Keratinocyte (primary cell): ENCODE measurements at regions not wholly inside any gene's neighbourhood (a gene's known extent, or its start where the extent isn't known, plus 50 kb on each side); places are given as distances from the start of the nearest gene placed in this dataset.

ENCODE experiments used
- EZH2 ChIP-seq: IDR thresholded peaks from one replicate; pipeline ENCODE4 v1.6.1; 2012; ENCODE audit warnings: inconsistent platforms, mild to moderate bottlenecking, low read length, moderate library complexity
- TF ChIP-seq, protein P1 (sequence below), 3 experiments: IDR thresholded peaks in 1 of 3; conservative IDR thresholded peaks in 1 of 3; optimal IDR thresholded peaks in 1 of 3; 2 replicates in 2 of 3; 3 replicates in 1 of 3; pipeline versions ENCODE3 to v1.5.1; 2011; ENCODE audit warnings: low read length in 3 of 3, mild to moderate bottlenecking in 3 of 3, moderate library complexity in 2 of 3, control low read depth in 1 of 3, inconsistent platforms in 1 of 3; ENCODE audit not compliant: insufficient read depth in 2 of 3; ENCODE audit errors: extremely low read depth in 1 of 3

DNA sequence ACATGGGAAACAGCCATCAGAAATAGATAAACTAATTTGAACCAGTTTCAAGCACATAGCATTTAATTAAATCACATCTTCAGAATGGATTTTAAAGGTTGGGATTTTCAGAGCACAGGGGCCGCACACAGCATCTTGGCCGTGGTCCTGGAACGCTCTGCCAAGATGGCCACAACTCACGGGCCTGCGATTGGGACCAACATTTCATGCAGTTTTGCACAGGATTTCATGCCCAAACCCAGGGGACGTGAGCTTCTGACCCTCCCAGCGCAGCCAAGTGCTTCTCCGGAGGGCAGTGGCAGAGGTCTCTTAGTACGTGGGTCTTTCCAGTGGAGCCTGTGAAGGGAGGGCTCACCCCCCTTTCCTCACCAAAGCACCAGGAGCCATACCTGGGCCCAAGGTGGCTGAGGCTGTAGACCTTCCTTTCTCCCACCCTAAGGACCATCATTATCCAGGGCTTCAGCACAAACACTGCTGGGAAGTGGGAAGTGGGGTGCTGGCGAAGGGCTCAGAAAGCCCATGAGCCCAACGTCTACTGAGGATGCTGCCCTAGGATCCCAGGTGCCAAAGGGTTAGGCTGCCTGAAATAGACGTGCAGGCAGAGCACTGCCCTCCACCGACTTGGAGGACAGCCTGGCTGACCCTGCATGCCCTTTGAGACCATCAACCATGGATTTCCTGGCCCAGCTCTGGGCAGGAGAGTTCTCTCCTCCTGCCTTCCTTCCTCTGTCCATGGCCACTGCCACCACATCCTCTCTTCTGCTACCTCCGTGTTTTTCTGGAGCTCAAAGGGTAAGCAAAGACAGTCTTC, 611.2 kb upstream of the MGMT start:
- TF ChIP-seq, protein P1, sequence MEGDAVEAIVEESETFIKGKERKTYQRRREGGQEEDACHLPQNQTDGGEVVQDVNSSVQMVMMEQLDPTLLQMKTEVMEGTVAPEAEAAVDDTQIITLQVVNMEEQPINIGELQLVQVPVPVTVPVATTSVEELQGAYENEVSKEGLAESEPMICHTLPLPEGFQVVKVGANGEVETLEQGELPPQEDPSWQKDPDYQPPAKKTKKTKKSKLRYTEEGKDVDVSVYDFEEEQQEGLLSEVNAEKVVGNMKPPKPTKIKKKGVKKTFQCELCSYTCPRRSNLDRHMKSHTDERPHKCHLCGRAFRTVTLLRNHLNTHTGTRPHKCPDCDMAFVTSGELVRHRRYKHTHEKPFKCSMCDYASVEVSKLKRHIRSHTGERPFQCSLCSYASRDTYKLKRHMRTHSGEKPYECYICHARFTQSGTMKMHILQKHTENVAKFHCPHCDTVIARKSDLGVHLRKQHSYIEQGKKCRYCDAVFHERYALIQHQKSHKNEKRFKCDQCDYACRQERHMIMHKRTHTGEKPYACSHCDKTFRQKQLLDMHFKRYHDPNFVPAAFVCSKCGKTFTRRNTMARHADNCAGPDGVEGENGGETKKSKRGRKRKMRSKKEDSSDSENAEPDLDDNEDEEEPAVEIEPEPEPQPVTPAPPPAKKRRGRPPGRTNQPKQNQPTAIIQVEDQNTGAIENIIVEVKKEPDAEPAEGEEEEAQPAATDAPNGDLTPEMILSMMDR (optimal IDR thresholded peaks at IDR 0.05 in 1 of 3, IDR thresholded peaks at IDR 0.05 in 1 of 3, conservative IDR thresholded peaks at IDR 0.05 in 1 of 3; ENCODE audit: extremely low read depth in 1 of 3, insufficient read depth in 2 of 3, low read length in 3 of 3), result no peak
- TF ChIP-seq EZH2, result no peak
